Activated CD4-positive, CD25-positive, alpha-beta regulatory T cell treated with anti-CD3 and anti-CD28 coated beads, Interleukin-2, amount 50 U/mL, for 72 hours (primary cell): ENCODE measurements at regions not wholly inside any gene's neighbourhood (a gene's known extent, or its start where the extent isn't known, plus 50 kb on each side); places are given as distances from the start of the nearest gene placed in this dataset.

Experiments
- DNase-seq: peaks from one replicate; pipeline ENCODE4 v3.0.0; 2021

- no peak for DNase-seq
Observed at GRCh38 chr20:1784586-1784985, 110.6 kb upstream of the SIRPA start.

DNA sequence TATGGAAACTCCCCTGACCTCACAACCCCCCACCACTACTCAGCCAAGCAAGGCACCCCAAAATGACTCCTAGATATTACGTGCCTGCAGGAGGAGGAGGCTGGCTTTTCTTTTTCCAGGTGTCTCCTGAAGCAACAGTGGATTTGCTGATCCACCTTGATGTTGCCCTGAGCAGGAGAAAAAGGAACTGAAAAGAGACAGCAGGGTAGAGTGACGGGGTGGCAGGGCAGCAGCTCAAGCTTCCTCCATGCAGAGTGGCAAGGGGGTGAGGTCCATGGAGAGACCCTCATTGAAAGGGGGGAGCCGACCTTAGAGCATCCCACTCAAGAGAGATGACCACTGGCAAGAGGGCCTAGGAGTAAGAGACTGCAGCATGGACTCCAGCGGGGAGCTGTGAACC lies 112.0 kb upstream of the SIRPA start:
- DNase-seq, result no peak

- DNase-seq, result no peak
Observed at GRCh38 chr20:1782181-1782580, 113.0 kb upstream of the SIRPA start.

GRCh38 chr20:1779567-1779966 lies 115.6 kb upstream of the SIRPA start:
- no peak for DNase-seq

DNA sequence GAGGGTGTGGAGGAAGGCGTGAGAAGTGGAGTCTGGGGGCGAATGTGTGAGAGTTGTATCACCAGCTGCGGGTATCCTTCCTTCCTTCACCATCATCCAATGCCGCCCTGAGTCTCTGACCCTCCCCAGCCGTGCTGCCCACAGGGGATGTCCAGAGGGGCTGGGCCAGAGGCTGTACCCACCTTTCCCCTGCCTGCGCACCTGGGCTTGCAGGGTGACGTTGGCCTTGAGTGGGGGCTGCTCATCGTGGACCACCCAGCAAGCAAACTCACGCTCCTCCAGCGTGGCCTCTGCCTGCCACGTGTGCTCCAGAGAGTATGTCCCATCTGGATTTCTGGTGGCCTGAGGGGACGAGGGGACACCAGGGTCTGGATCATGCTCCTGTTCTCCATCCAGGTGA lies 116.9 kb upstream of the SIRPA start:
- DNase-seq, result no peak

GRCh38 chr20:1777476-1777820 lies 117.8 kb upstream of the SIRPA start:
- DNase-seq, result no peak

DNA sequence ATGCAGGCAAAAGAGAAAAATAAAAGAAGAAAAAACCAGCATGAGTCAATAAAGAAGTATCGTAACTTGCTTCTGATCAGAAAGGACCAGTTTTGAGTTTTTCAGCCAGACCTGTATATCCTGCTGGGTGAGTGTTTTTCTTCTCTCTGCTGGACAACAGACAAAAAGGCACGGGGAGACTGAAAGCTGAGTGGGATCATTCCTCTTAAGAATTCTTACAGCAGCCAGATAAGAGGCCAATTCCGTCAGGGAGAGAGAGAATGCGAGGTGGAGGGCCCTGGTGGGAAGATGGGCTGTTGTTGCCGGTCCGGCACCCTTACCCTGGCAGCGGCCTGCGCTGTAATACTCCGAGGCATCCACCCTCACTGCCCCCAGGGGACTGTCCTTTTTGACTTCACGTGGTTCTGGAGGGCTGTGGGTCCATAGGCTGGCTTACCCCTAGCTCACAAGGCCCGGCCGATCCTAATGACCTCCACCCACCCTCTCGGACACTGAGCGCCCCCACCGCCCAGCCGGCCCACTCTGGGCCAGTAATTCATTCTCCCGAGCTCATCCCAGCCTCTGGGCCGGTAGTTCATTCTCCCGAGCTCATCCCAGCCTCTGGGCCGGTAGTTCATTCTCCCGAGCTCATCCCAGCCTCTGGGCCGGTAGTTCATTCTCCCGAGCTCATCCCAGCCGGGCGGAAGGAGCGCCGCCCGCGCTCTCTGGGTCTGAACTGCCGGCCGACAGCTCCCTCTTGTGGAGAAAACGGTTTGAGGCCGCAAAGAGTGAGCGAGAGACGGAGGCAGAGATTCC lies 118.3 kb upstream of the SIRPA start:
- peak; percentile 82 for DNase-seq

DNA sequence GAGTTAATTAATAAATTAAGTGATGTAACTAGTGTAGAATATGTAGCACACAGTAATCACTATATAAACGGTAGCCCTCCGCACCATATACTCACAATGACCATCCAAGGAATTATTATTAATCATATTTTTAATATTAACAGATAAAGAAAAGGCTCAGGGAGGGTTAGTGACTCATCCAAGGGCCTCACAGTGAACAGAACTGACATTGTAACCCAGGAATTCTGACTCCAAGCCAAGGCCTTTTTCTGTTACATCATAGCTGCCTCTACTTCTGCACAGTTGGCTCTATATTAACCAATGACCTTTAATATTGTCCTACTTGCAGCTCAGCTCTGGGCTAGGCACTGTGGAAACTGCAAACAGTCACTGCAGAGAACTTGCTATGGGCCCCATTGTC lies 117.5 kb upstream of the SIRPG start:
- DNase-seq, result no peak

DNA sequence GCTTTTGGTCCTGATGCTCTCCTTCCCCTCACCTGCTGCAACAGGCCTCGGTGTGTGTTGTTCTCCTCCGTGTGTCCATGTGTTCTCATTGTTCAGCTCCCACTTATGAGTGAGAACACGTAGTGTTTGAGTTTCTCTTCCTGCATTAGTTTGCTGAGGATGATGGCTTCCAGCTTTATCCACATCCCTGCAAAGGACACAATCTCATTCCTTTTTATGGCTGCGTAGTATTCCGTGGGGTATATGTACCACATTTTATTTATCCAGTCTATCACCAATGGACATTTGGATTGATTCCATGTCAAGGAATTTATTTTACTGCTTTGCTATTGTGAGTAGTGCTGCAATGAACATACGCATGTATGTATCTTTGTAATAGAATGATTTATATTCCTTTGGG lies 116.9 kb upstream of the SIRPG start:
- no peak for DNase-seq

- no peak for DNase-seq
Observed at GRCh38 chr20:1773816-1774215, 116.2 kb upstream of the SIRPG start.

GRCh38 chr20:1769491-1769890 lies 111.9 kb upstream of the SIRPG start:
- no peak for DNase-seq

DNA sequence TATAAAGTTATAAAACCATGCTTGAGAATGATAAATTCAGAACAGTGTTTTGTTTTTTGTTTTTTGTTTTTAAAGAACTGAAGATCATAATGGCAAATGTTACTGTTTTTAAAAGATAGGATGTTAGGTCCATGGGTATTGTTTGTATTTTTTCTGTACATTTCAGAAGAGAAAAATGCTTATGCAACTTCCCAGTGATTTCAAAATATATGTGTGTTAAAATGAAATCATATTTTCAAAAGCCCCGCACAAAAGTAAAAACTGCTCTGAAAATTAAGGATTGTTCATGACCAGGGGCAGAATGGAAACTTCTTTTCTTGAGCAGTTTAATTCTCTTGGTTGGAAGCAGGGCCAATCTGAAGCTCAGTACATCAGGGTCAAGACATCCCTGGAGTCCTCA lies 109.2 kb upstream of the SIRPG start:
- DNase-seq, result no peak

- peak; percentile 59 for DNase-seq
Observed at GRCh38 chr20:1764136-1765033, 106.8 kb upstream of the SIRPG start.

DNA sequence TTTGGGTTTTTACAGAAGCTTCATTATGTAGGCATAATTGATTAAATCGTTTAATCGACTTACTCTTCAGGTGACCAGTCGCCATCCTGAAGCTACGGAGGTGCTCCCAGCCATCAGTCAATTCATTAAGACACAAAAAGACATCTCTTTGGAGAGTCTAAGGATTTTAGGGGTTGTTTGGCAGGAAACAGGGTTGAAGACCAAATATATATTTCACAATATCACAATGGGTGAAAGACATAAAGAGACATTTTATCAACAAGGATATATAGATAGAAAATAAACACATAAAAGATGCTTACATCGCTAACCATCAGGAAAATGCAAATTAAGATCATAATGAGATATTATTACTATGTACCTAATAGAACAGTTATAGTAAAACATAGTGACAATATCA lies 104.0 kb upstream of the SIRPG start:
- DNase-seq, result no peak

- no peak for DNase-seq
Observed at GRCh38 chr20:1761116-1761515, 103.5 kb upstream of the SIRPG start.

- no peak for DNase-seq
Observed at GRCh38 chr20:1758765-1759164, 101.2 kb upstream of the SIRPG start.

GRCh38 chr20:1757606-1758512 lies 100.3 kb upstream of the SIRPG start:
- no peak for DNase-seq

DNA sequence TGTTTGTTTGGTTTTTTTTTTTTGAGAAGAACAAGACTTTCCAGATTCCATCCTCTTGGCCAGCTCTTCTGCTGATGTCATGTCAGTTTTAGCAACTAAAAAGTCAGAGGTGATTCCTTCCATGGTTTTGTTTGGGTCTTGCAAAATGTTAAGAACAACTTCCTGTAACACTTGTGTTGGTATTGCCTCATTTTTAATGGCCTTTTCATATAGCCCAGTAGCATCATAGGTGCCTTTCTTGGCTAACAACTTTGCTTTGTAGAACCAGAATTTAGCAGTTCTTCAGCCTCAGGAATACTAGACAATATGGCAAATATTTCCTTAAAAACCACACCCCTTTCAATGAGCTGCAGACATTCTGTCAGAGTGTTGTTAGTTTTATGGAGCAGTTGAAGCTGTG lies 99.5 kb upstream of the SIRPG start:
- DNase-seq, result no peak

DNA sequence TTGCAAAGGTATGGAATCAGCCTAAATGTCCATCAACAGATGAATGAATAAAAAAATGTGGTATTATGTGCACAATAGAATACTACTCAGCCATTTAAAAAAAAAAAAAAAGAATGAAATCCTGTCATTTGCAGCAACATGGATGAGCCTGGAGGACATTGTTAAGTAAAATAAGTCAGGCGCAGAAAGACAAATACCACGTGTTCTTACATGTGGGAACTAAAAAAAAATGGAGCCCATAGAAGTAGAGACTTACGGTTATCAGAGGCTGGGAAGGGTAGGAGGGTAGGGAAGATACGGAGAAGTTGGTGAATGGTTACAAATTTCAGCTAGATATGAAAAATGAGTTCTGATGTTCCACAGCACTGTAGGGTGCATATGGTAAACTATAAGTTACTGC lies 97.2 kb upstream of the SIRPG start:
- DNase-seq, result no peak

- DNase-seq, result no peak
Observed at GRCh38 chr20:1754306-1754705, 96.7 kb upstream of the SIRPG start.

DNA sequence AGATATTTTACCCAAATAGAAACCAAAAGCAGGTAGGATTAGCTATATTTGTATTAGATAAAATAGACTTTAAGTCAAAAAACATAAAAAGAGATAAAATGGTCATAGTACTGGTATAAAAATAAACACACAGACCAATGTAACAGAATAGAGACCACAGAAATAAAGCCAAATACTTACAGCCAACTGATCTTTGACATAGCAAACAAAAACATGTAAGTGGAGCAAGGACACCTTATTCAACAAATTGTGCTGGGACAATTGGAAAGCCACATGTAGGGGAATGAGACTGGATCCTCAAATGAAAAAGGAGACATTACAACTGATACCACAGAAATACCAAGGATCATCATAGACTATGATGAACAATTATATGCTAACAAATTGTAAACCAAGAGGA lies 94.5 kb upstream of the SIRPG start:
- no peak for DNase-seq

GRCh38 chr20:1748777-1749176 lies 91.2 kb upstream of the SIRPG start:
- DNase-seq, result no peak

DNA sequence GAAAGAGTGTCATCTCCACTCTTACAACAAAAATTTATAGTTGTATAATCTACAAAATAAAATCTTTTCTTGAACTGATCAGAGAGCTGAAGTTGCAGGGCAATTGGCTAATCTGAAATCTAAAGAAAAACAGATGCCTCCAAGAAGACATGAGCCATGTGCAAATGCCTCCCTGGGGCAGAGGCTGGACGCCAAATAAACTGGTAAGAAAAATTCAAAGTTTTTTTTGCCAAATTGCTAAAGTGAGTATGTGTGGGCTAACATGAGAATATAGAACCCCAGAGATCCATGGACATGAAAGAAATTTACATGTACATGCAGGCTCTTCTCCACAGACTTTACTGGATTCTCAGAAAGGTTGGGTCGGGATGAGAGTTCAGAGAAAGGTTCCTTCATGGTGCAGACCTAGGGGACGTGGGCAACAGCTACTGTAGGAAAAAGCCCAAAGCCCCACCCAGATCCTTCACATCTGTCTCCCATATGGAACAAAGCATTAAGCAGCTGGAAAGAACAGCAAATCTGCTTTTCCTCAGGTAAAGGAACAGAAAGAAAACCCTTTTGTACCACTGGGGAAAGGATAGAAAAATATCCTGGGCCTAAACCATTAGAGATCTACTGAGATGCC lies 90.5 kb upstream of the SIRPG start:
- no peak for DNase-seq
